ENCODE measurements at regions not wholly inside any gene's neighbourhood (a gene's known extent, or its start where the extent isn't known, plus 50 kb on each side); places are given as distances from the start of the nearest gene placed in this dataset.
A peak's percentile ranks its signal among the peaks of the same experiment; 100 is the strongest.

GRCh38 chr12:77485961-77486854, 344.5 kb upstream of the NAV3 start:
- Histone ChIP-seq H4K5ac (ENCODE audit: insufficient read length, low read depth, low read length) (no peak overlapping the region), H4K20me1 (ENCODE audit: control insufficient read depth, insufficient read depth, insufficient read length) (no peaks in the 10 kb centered on the region), H3K79me1 (ENCODE audit: insufficient read depth, low read depth, low read length, poor library complexity, severe bottlenecking) (no peaks in the 10 kb centered on the region), H2BK5ac (ENCODE audit: insufficient read length, low read length) (no peak overlapping the region), H4K8ac (replicated peaks; ENCODE audit: insufficient read length, low read depth, low read length) (no peak overlapping the region), H3K27ac (ENCODE audit: insufficient read length, low read depth, low read length) (no peak overlapping the region), H2BK15ac (ENCODE audit: low read depth, low read length) (no peak overlapping the region), H2BK20ac (ENCODE audit: low read depth, low read length, poor library complexity, severe bottlenecking) (no peak overlapping the region), H3K79me2 (ENCODE audit: insufficient read depth, low read length) (no peaks in the 10 kb centered on the region), H4K91ac (ENCODE audit: insufficient read length, low read depth, low read length) (no peak overlapping the region), H3K23ac (ENCODE audit: insufficient read length, low read depth, low read length) (no peak overlapping the region), H2BK120ac (ENCODE audit: low read depth, low read length, poor library complexity, severe bottlenecking) (no peak overlapping the region), H3K27me3 (ENCODE audit: insufficient read depth, low read length) (no peaks in the 10 kb centered on the region), H3K9ac (ENCODE audit: extremely low read depth, insufficient read length, low read length) (no peak overlapping the region), H2BK12ac (ENCODE audit: insufficient read length, low read depth, low read length) (no peak overlapping the region), H3K4me2 (ENCODE audit: insufficient read depth, insufficient read length, low read length) (no peak overlapping the region), H3T11ph (ENCODE audit: low read length) (no peak overlapping the region), H3K56ac (ENCODE audit: insufficient read length, low read depth, low read length) (no peak overlapping the region), H2AK5ac (ENCODE audit: insufficient read length, low read length) (no peak overlapping the region), H3K4me1 (ENCODE audit: insufficient read depth, low read length) (no peaks in the 10 kb centered on the region; the same call in 1 of the 2 replicates), H3K18ac (ENCODE audit: insufficient read length, low read depth, low read length) (no peak overlapping the region), H3K9me3 (ENCODE audit: control insufficient read depth, low read depth, low read length) (no peaks in the 10 kb centered on the region), H3K4ac (ENCODE audit: low read depth, low read length) (no peak overlapping the region), H2AFZ (ENCODE audit: low read length) (no peak overlapping the region), H3K14ac (ENCODE audit: insufficient read depth, low read length) (no peak overlapping the region), H3K23me2 (ENCODE audit: insufficient read length, low read depth, low read length, poor library complexity, severe bottlenecking) (no peaks in the 10 kb centered on the region)
- H3K4me1 Mint-ChIP-seq, result peaks cover 19 to 27% of the 10 kb centered on the region in 2 experiments
- peak overlapping the region; percentile 55 to 79 (median 70) for H3K27ac Mint-ChIP-seq
- no CpG with 5 or more reads among the region's 3 CpGs for WGBS (ENCODE audit: extremely low coverage, insufficient read length, low lambda C conversion rate)
- DNase-seq, result no peak
- no peak overlapping the region for H3K4me3 Mint-ChIP-seq
- no peaks in the 10 kb centered on the region for H3K27me3 Mint-ChIP-seq (ENCODE audit: low read depth)
- H3K9me3 Mint-ChIP-seq, result peaks cover 7% of the 10 kb centered on the region in 2 experiments; a peak in 4 of 5 replicates
- H3K36me3 Mint-ChIP-seq (ENCODE audit: insufficient read depth in 1 of 3, low read depth in 3 of 3), result peaks cover 0 to 12% (median 1%) of the 10 kb centered on the region in 3 experiments; a peak in 5 of 7 replicates
- TF ChIP-seq CTCF (conservative IDR thresholded peaks at IDR 0.05), result no peak
